Cardiac muscle cell (in vitro differentiated cells and primary cell): ENCODE measurements at regions not wholly inside any gene's neighbourhood (a gene's known extent, or its start where the extent isn't known, plus 50 kb on each side); places are given as distances from the start of the nearest gene placed in this dataset.

Source experiments
- DNase-seq, 2 donors: peaks; one replicate each; pipeline versions ENCODE4 v3.0.0 to v3.0.0-alpha.2; 2010 to 2017; ENCODE audit warnings: low read depth in 1 of 2, low spot score in 1 of 2
- H3K27ac ChIP-seq: fragments of 200-600 bp; sonication (generic); 2 replicates; pipeline ENCODE4 v1.5.1; 2016
- H3K27me3 ChIP-seq: fragments of 200-600 bp; sonication (generic); 2 replicates; pipeline ENCODE4 v1.6.0; 2016; ENCODE audit warnings: control low read depth
- H3K36me3 ChIP-seq: fragments of 200-600 bp; sonication (generic); 2 replicates; pipeline ENCODE4 v1.5.1; 2016; ENCODE audit warnings: control low read depth
- H3K4me1 ChIP-seq: fragments of 200-600 bp; sonication (generic); 2 replicates; pipeline ENCODE4 v1.8.1; 2017; ENCODE audit warnings: low read depth, mild to moderate bottlenecking, mixed run types
- H3K4me3 ChIP-seq: fragments of 200-600 bp; sonication (generic); 2 replicates; pipeline ENCODE4 v1.5.1; 2016; ENCODE audit warnings: mild to moderate bottlenecking
- H3K9me3 ChIP-seq: fragments of 200-600 bp; sonication (generic); 2 replicates; pipeline ENCODE4 v1.5.1; 2017; ENCODE audit warnings: low read depth, mild to moderate bottlenecking, control low read depth
- TF ChIP-seq, protein P1 (sequence below): IDR thresholded peaks from 2 replicates; pipeline ENCODE4 v1.5.1; 2012; ENCODE audit warnings: low read depth, mild to moderate bottlenecking, low read length

DNA sequence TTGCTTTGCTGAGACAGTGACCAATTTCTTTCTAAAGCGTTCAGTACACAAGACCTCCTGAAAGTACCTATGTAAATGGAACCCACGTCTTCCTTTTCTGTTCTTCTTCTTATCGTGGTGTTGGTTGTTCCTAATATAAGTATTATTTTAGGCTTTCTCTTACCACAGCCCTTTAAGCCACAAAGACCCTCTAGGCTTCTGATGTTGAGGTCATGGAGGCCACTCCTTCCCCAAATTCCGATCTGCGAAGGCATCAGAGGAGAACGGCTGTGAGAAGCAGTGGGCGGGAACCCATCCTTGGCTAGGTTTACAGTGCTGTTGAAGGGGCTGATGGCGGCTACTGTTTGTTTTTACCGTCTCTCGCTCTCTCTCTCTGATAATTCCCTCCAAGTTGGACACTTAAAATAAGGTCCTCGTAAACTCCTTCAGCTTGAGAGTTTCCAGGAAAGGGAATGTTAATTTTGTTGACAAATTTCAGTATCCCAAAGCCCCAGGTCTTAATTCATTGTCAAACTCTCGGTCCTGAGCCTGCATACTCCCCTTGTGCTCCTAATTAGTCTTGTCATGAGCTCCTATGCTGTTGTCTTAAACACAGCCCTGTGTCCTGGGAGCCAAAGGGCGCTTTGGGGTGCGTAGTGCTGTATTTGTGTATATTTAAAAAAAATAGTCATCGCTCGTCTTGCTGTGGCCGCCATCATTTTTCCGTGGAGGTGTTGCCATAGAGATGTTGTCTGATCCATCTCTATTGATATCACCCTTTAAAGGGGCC lies 178.8 kb downstream of the OPA1 start:
- Histone ChIP-seq H3K27ac (no peak overlapping the region), H3K36me3 (no peaks in the 10 kb centered on the region), H3K27me3 (no peaks in the 10 kb centered on the region), H3K4me3 (no peak overlapping the region), H3K4me1 (no peaks in the 10 kb centered on the region), H3K9me3 (no peaks in the 10 kb centered on the region)
- TF ChIP-seq, protein P1, sequence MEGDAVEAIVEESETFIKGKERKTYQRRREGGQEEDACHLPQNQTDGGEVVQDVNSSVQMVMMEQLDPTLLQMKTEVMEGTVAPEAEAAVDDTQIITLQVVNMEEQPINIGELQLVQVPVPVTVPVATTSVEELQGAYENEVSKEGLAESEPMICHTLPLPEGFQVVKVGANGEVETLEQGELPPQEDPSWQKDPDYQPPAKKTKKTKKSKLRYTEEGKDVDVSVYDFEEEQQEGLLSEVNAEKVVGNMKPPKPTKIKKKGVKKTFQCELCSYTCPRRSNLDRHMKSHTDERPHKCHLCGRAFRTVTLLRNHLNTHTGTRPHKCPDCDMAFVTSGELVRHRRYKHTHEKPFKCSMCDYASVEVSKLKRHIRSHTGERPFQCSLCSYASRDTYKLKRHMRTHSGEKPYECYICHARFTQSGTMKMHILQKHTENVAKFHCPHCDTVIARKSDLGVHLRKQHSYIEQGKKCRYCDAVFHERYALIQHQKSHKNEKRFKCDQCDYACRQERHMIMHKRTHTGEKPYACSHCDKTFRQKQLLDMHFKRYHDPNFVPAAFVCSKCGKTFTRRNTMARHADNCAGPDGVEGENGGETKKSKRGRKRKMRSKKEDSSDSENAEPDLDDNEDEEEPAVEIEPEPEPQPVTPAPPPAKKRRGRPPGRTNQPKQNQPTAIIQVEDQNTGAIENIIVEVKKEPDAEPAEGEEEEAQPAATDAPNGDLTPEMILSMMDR, result no peak
- no peak for DNase-seq

DNA sequence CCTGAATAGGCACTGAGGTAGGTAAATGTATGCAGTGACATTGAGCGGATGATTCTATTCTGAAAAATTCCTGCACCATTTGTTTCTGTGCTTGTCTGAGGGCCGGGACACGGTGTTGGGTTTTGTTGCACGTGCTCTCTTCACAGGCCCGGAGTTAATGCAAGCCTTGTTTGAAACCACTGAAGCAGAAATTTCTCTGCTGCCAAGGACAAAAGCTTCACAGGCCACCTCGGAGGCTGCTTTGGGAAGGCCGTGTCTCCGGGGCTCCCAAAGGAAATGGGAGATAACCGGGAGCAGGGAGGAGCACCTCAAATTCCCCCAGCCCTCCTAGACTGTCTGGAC lies 179.4 kb downstream of the OPA1 start:
- Histone ChIP-seq H3K36me3 (no peaks in the 10 kb centered on the region), H3K27ac (no peak overlapping the region), H3K9me3 (no peaks in the 10 kb centered on the region), H3K4me3 (no peak overlapping the region), H3K27me3 (no peaks in the 10 kb centered on the region), H3K4me1 (peaks cover 3% of the 10 kb centered on the region)
- TF ChIP-seq, protein P1, result no peak
- no peak for DNase-seq

DNA sequence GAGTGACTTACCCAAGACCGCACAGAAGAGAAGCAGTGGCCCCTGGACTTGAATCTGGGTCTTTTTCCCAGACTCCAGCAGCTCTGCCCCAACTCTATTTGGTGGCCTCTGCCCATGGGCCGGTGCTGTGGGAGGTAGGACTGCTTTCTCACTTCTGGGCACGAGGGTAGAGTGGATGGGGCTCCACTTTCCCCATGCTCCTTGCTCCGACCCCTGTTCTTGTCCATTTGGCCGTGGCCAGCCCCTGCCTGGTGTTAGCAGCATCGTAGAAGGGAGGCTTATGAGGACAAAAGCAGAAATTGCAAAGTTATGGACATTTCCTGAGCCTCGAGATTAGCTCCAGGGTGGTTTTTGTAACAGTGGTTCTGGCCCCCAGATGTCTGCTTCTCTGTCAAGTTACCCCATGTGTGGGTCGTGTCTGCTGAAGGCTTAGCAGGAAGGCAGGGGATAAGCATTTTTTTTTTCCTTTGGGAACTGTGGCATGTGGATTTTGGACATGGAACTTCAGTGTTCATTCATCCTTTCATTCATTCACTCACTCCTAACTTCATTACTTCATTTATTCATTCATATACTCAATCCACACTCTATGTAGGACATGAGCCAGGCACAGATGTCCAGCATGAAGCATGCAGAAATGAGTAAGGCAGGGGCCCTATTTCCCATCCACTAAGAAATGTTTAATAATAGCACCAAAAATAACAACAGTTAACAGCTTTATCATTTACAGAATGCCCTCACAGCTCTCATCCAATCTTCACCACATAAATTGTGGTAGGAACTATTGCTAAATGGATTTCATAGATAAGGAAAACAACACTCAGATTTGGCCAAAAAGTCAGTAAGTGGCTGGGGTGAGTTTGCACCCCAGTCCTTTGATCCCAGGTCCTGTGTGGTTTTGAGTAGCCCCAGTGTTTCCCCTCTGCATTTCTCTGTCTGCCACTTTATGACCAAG lies 180.5 kb downstream of the OPA1 start:
- no peaks in the 10 kb centered on the region for H3K9me3 ChIP-seq
- H3K4me3 ChIP-seq, result no peak overlapping the region
- no peaks in the 10 kb centered on the region for H3K27me3 ChIP-seq
- DNase-seq, result peak in 1 of 2 donors; percentile 22
- no peaks in the 10 kb centered on the region for H3K36me3 ChIP-seq
- no peak overlapping the region for H3K27ac ChIP-seq
- H3K4me1 ChIP-seq, result peaks cover 6% of the 10 kb centered on the region
- TF ChIP-seq, protein P1, result no peak

DNA sequence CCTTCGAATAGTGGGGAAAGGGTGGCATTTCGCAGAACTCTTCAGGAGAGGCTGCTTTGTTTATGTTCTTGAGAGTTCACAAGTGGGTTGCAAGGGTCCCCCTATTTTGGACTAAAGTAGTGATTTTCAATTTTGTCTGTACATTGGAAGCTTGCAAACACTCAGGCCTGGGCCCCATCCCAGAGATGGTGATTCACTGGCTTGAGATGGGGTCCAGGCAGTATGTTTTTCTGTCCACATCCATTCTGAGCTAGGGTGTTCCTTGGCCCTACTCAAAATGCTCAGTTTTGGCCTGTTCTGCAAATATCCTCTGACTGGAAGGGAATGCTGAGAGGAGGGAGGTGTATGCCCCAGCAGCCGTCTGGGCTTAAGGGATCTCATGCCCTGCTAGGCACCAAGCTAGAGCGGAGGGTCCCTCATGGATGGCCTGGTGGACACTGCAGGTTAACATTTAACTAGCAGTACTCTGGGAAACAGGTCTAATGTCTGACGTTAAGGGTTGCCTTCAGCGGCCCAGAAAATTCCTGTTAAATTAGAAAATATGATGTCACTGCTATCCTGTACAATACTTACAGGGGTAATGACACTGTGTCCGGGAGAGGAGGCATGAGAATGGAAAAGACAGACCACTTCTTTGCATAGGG lies 181.4 kb downstream of the OPA1 start:
- DNase-seq, result no peak
- H3K27ac ChIP-seq, result no peak overlapping the region
- no peaks in the 10 kb centered on the region for H3K27me3 ChIP-seq
- TF ChIP-seq, protein P1, result no peak
- H3K9me3 ChIP-seq, result no peaks in the 10 kb centered on the region
- no peak overlapping the region for H3K4me3 ChIP-seq
- no peaks in the 10 kb centered on the region for H3K36me3 ChIP-seq
- H3K4me1 ChIP-seq, result peaks cover 6% of the 10 kb centered on the region

DNA sequence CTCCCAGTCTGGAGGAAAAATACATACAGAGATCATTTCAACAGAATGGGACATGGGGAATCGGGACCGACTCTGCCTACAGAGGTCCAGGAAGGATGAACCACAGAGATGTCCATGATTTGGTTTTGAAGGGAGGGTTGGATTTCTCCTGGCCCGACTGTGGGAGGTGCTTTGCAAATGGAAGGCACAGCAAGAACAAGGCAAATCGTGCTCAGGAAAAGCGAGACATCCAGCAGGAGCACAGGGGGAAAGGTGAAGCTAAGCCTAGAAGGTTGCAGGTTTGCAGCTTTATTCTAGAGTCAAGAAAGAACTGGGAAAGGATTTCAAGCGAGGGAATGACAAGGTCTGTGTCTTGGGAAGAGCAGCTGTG lies 181.9 kb downstream of the OPA1 start:
- no peaks in the 10 kb centered on the region for H3K27me3 ChIP-seq
- no peak overlapping the region for H3K4me3 ChIP-seq
- H3K36me3 ChIP-seq, result no peaks in the 10 kb centered on the region
- H3K27ac ChIP-seq, result no peak overlapping the region
- H3K9me3 ChIP-seq, result no peaks in the 10 kb centered on the region
- H3K4me1 ChIP-seq, result peaks cover 6% of the 10 kb centered on the region
- TF ChIP-seq, protein P1, result no peak
- DNase-seq, result no peak
